Heart left ventricle (tissue), 13 donors: ENCODE measurements at regions not wholly inside any gene's neighbourhood (a gene's known extent, or its start where the extent isn't known, plus 50 kb on each side); places are given as distances from the start of the nearest gene placed in this dataset.

ENCODE experiments used
- POLR2A ChIP-seq, 2 donors: fragments of 450-650 bp; IDR thresholded peaks; one replicate each; pipeline ENCODE4 v1.6.1; 2017; ENCODE audit warnings: antibody characterized with exemption in 2 of 2, mild to moderate bottlenecking in 2 of 2, moderate library complexity in 2 of 2
- TF ChIP-seq, protein P1 (sequence below), 12 donors: fragments of 200-600 bp; sonication (generic) in 4 of 12; IDR thresholded peaks; one replicate each; pipeline versions ENCODE4 v1.5.0 to v1.8.0; 2018 to 2022; ENCODE audit warnings: antibody characterized with exemption in 12 of 12, mild to moderate bottlenecking in 5 of 12
- donor health status: ischemic (EF 13 %, LVEDD 7.1; RV severe dilation, severe dysfunction).
- donor health status: DM: no; HTN: yes; CAD: no.
- donor health status: DM: no; HTN: no; CAD: no.
- donor health status: ischemic (EF 25% LVEDD 6.9; RV normal size, moderate dysfunction).
- donor health status: ischemic (EF 25% LVEDD 5.7; RV mildly dilated, moderate dysfunction).
- donor health status: ischemic (EF 35%, LVEDD 5.7; RV mildly dilated, moderate dysfunction).
- donor health status: nonischemic (EF 11% LVEDD 7.7; RV severe dilation, severe dysfunction).
- donor health status: DM: yes; HTN: yes; CAD: no.
- donor health status: PGD.
- donor health status: ischemic (EF 29% LVEDD 5.4; RV normal size, mild dysfunction).
- donor health status: nonischemic (EF 23%, LVEDD 6.1; RV moderate dilation, normal function).

DNA sequence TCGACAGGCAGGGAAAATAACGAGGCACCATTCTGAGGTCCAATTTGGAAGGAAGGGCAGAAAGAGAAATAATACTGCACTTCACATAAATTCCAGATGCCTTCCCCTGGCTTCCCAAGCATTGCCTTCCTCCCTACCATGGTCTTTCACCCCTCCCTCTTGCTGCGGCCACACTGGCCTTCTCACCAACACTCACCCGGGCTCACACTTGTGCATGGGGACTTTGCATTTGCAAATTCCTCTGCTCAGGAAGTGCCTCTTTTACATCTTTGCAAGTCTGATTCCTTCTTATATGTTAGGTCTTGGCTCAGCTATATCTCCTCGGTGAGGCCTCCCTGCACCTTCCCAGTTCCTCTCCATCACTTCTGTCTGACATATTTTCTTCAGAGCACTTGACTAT, 199.4 kb downstream of the CHIC2 start:
- TF ChIP-seq, protein P1, sequence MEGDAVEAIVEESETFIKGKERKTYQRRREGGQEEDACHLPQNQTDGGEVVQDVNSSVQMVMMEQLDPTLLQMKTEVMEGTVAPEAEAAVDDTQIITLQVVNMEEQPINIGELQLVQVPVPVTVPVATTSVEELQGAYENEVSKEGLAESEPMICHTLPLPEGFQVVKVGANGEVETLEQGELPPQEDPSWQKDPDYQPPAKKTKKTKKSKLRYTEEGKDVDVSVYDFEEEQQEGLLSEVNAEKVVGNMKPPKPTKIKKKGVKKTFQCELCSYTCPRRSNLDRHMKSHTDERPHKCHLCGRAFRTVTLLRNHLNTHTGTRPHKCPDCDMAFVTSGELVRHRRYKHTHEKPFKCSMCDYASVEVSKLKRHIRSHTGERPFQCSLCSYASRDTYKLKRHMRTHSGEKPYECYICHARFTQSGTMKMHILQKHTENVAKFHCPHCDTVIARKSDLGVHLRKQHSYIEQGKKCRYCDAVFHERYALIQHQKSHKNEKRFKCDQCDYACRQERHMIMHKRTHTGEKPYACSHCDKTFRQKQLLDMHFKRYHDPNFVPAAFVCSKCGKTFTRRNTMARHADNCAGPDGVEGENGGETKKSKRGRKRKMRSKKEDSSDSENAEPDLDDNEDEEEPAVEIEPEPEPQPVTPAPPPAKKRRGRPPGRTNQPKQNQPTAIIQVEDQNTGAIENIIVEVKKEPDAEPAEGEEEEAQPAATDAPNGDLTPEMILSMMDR (IDR thresholded peaks at IDR 0.05): no peak
- TF ChIP-seq POLR2A (IDR thresholded peaks at IDR 0.05): no peak
